HG02759 (cell line): ENCODE measurements at regions not wholly inside any gene's neighbourhood (a gene's known extent, or its start where the extent isn't known, plus 50 kb on each side); places are given as distances from the start of the nearest gene placed in this dataset.

Source experiments
- ATAC-seq: cut with Tn5 transposase; IDR thresholded peaks from one replicate; pipeline ENCODE4 v1.9.1; 2021; ENCODE audit warnings: mild to moderate bottlenecking, moderate library complexity; ENCODE audit not compliant: unreplicated experiment

GRCh38 chr3:88535563-88535962, 385.8 kb downstream of the C3orf38 start:
- ATAC-seq: no peak

- no peak for ATAC-seq
Measured at GRCh38 chr3:88542916-88543315, 393.2 kb downstream of the C3orf38 start.

DNA sequence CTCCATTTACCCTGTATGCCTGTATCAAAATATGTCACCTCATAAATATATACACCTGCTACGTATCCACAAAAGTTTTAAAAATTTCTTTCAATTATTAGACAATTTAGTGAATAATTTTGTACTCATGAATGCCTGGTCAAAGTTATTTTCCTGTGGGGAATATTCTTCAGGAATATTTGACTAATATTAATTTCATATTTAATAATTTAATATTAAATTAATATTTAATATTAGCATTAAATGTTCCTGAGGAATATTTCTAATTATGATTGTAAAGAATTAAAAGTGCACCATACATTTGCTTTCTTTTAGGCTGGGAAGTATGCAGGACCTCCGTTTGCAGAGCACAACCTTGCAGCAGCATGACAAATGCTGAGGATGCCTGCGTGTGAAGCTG, 422.7 kb downstream of the C3orf38 start:
- ATAC-seq: no peak

DNA sequence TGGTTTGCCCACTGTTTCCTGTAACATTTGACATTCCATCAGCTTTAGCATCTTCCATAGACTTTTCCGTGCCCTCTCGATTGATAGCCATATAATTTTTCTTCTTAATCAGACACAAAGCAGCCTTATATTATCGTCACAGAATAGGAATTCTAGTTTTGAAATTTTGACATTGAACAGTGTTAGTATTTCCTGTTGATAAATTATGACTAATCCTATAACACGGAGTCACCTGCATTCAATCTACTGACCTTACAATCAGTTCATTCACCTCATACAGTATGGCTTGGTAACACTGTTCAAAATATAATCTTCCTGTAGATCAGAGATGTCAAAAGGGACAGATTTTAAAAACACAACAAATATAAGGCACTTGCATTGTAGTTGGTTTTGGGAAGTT, 423.7 kb downstream of the C3orf38 start:
- ATAC-seq: no peak

- no peak for ATAC-seq
Measured at GRCh38 chr3:88574146-88574545, 424.4 kb downstream of the C3orf38 start.

- ATAC-seq: no peak
Measured at GRCh38 chr3:88584451-88584850, 434.7 kb downstream of the C3orf38 start.

DNA sequence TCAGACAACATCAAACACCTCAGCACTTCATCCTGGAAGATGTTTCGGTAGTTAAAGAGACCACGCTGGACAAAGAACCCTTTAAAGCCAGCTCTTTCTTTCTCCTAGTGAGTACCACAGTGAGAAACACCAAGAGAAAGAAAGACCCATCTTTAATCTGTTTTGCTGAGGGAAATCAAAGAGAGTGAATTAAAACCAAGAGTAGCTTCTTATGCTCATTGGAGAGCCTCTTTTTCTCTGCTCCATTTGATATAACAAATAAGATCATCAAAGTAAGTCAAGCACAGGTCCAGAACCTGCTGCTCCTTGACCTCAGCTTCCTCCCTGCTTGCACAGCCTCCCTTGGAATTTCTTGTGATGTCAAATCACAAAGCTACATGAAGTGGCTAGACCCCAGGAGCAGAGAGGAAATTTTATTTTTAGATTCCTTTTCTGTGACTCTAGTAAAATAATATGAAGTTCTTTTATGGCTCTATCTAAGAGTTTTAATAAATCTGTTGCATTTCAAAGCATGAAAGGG, 436.4 kb downstream of the C3orf38 start:
- no peak for ATAC-seq

- ATAC-seq: no peak
Measured at GRCh38 chr3:88589138-88589537, 439.4 kb downstream of the C3orf38 start.

GRCh38 chr3:88595026-88595425, 445.3 kb downstream of the C3orf38 start:
- ATAC-seq: no peak

DNA sequence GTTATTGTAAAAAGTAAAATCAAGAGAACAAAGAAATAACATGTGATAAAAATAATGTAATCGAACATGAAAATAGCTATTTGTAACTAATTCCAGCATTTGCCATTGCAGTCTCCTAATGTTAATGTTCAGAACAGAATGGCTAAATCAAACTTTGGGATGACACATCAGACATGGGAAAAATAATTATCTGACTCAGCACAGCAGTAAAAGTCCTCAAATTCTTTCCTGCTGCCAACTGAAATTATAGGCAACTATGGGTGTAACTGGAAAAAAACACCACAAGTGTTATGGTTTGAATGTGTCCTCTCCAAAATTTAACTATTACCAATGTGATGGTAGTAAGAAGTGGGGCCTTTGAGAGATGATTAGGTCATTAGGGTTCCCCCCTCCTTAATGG, 446.7 kb downstream of the C3orf38 start:
- ATAC-seq: no peak

DNA sequence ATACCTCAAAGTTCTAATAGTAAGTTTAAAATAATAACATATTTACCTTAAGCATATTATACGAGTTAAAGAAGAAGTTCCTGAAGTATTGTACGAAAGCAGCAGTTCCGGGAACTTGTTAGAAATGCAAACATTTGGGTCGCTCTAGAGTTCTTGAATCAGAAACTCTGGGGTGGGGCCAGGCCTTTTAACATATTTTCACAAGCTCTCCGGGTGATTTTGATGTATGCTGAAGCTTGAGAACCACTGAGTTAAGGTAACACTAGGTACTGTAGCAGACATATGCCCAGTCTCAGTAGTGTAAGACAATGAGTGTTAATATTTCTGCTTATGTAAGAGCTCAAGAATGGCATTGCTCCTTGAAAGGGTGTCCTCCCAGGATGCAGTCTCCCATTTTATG, 461.1 kb downstream of the C3orf38 start:
- no peak for ATAC-seq

DNA sequence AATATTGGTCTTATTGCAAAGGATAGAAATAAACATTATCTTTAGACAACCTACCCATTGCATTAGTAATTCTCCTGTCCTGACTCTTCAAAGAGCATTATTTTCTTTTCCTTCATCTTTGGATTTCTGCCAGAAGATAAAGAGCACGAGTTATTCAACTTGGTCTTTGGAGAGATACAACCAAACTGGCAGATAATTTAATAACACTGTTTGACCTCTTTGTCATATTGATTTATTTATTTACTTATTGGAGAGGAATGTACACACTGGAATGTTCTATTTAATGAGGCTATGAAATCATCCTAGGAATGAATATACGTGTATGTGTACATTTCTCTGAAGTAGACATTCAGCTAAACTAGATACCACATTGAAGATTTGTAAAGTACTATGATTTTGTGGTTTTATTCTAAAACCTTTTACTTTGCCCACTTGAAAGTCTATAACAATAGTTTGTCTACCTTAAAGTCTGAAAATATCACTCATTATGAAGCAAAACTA, 462.1 kb downstream of the C3orf38 start:
- no peak for ATAC-seq

- ATAC-seq: no peak
Measured at GRCh38 chr3:88616413-88616812, 466.7 kb downstream of the C3orf38 start.

- ATAC-seq: no peak
Measured at GRCh38 chr3:88617283-88617682, 467.5 kb downstream of the C3orf38 start.

- ATAC-seq: no peak
Measured at GRCh38 chr3:88618021-88618645, 468.4 kb downstream of the C3orf38 start.

- ATAC-seq: no peak
Measured at GRCh38 chr3:88621586-88621985, 471.8 kb downstream of the C3orf38 start.

DNA sequence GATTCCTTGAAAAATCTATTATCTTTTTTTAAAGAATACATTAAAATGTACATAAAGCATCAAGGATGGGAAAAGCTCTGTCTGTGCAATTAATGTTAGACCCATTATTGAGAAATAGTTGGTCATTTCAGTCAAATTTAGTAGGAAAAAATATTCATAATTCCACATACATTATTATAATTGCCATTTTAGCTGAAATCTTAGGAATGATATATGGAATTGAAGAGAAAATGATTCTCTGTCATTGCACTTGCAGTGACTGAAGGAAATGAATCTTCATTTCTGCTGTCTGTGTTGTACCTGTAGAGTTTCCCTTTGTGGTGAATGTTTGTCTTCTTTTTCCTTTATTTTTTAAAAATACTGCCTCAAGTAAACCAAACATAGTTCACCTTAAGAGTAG, 473.9 kb downstream of the C3orf38 start:
- ATAC-seq: no peak

GRCh38 chr3:88626456-88627120, 476.8 kb downstream of the C3orf38 start:
- no peak for ATAC-seq

GRCh38 chr3:88628901-88629300, 478.5 kb upstream of the EPHA3 start:
- ATAC-seq: no peak

GRCh38 chr3:88632226-88632625, 475.2 kb upstream of the EPHA3 start:
- ATAC-seq: no peak

DNA sequence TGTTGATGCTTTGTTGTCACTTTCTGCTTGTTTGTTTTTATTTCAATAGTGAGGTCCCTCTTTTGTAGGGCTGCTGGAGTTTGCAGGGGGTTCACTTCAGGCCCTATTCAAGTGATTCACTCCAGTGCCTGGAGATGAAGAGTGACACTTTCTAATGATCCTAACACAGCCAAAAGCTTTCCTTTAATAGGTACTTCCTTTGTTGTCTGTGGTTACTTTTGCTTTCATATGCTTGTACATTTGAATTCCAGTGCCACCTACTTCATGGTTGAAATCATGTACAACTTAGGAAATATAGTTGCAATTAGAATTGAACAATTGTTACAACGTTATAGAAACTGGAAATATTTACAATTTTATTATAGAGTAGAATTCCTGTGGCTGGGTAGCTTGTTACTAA, 466.8 kb upstream of the EPHA3 start:
- ATAC-seq: no peak

GRCh38 chr3:88641033-88641604, 466.3 kb upstream of the EPHA3 start:
- ATAC-seq: no peak
